ENCODE measurements at regions not wholly inside any gene's neighbourhood (a gene's known extent, or its start where the extent isn't known, plus 50 kb on each side); places are given as distances from the start of the nearest gene placed in this dataset.

- DNase-seq (ENCODE audit: low read depth, low spot score): no peak
Measured at GRCh38 chr12:108449478-108449877, 65.6 kb upstream of the FICD start.

GRCh38 chr12:108448246-108448645, 66.8 kb upstream of the FICD start:
- TF ChIP-seq ZNF274 (IDR thresholded peaks at IDR 0.05; ENCODE audit: low read depth, low read length) (no peak), SUZ12 (IDR thresholded peaks at IDR 0.05; ENCODE audit: extremely low read depth, insufficient read depth, insufficient read length) (no peak), YY1 (IDR thresholded peaks at IDR 0.05; ENCODE audit: insufficient read depth, insufficient read length) (no peak)
- Histone ChIP-seq H3K36me3 (ENCODE audit: insufficient read depth, insufficient read length, low read length) (no peaks in the 10 kb centered on the region), H3K4me3 (ENCODE audit: insufficient read length, low read depth) (no peak overlapping the region), H3K4me1 (ENCODE audit: insufficient read depth, insufficient read length) (no peaks in the 10 kb centered on the region), H3K9ac (ENCODE audit: insufficient read length, low read depth) (no peak overlapping the region), H3K9me3 (ENCODE audit: insufficient read depth, low read length) (peaks cover 2% of the 10 kb centered on the region; the same call in 1 of the 2 replicates), H3K27me3 (ENCODE audit: insufficient read depth, insufficient read length) (no peaks in the 10 kb centered on the region)
- DNase-seq (ENCODE audit: low read depth, low spot score): no peak

More at GRCh38 chr12:108449478-108449877, 65.6 kb upstream of the FICD start:
- Histone ChIP-seq H3K9ac (ENCODE audit: insufficient read length, low read depth) (no peak overlapping the region), H3K36me3 (ENCODE audit: insufficient read depth, insufficient read length, low read length) (no peaks in the 10 kb centered on the region), H3K27me3 (ENCODE audit: insufficient read depth, insufficient read length) (no peaks in the 10 kb centered on the region), H3K4me3 (ENCODE audit: insufficient read length, low read depth) (no peak overlapping the region), H3K9me3 (ENCODE audit: insufficient read depth, low read length) (no peaks in the 10 kb centered on the region; the same call in 1 of the 2 replicates), H3K4me1 (ENCODE audit: insufficient read depth, insufficient read length) (no peaks in the 10 kb centered on the region)
- no peak for TF ChIP-seq ZNF274 (IDR thresholded peaks at IDR 0.05; ENCODE audit: low read depth, low read length)
- TF ChIP-seq SUZ12 (IDR thresholded peaks at IDR 0.05; ENCODE audit: extremely low read depth, insufficient read depth, insufficient read length): no peak
- TF ChIP-seq YY1 (IDR thresholded peaks at IDR 0.05; ENCODE audit: insufficient read depth, insufficient read length): no peak

GRCh38 chr12:108447168-108447832, 67.8 kb upstream of the FICD start:
- Histone ChIP-seq H3K4me1 (ENCODE audit: insufficient read depth, insufficient read length) (no peaks in the 10 kb centered on the region), H3K9me3 (ENCODE audit: insufficient read depth, low read length) (peaks cover 11% of the 10 kb centered on the region; the same call in 1 of the 2 replicates), H3K4me3 (ENCODE audit: insufficient read length, low read depth) (no peak overlapping the region), H3K9ac (ENCODE audit: insufficient read length, low read depth) (no peak overlapping the region), H3K27me3 (ENCODE audit: insufficient read depth, insufficient read length) (no peaks in the 10 kb centered on the region), H3K36me3 (ENCODE audit: insufficient read depth, insufficient read length, low read length) (no peaks in the 10 kb centered on the region)
- no peak for DNase-seq (ENCODE audit: low read depth, low spot score)
- TF ChIP-seq YY1 (IDR thresholded peaks at IDR 0.05; ENCODE audit: insufficient read depth, insufficient read length): no peak
- no peak for TF ChIP-seq SUZ12 (IDR thresholded peaks at IDR 0.05; ENCODE audit: extremely low read depth, insufficient read depth, insufficient read length)
- TF ChIP-seq ZNF274 (IDR thresholded peaks at IDR 0.05; ENCODE audit: low read depth, low read length): no peak

GRCh38 chr12:108446766-108447165, 68.3 kb upstream of the FICD start:
- H3K4me1 ChIP-seq (ENCODE audit: insufficient read depth, insufficient read length): no peaks in the 10 kb centered on the region
- no peak for DNase-seq (ENCODE audit: low read depth, low spot score)
- H3K9ac ChIP-seq (ENCODE audit: insufficient read length, low read depth): no peak overlapping the region
- H3K36me3 ChIP-seq (ENCODE audit: insufficient read depth, insufficient read length, low read length): no peaks in the 10 kb centered on the region
- H3K9me3 ChIP-seq (ENCODE audit: insufficient read depth, low read length): peaks cover 11% of the 10 kb centered on the region; the same call in 1 of the 2 replicates
- no peak overlapping the region for H3K4me3 ChIP-seq (ENCODE audit: insufficient read length, low read depth)
- no peaks in the 10 kb centered on the region for H3K27me3 ChIP-seq (ENCODE audit: insufficient read depth, insufficient read length)
- TF ChIP-seq ZNF274 (IDR thresholded peaks at IDR 0.05; ENCODE audit: low read depth, low read length) (no peak), YY1 (IDR thresholded peaks at IDR 0.05; ENCODE audit: insufficient read depth, insufficient read length) (no peak), SUZ12 (IDR thresholded peaks at IDR 0.05; ENCODE audit: extremely low read depth, insufficient read depth, insufficient read length) (no peak)

- no peaks in the 10 kb centered on the region for H3K4me1 ChIP-seq (ENCODE audit: insufficient read depth, insufficient read length)
- no peak overlapping the region for H3K4me3 ChIP-seq (ENCODE audit: insufficient read length, low read depth)
- no peak overlapping the region for H3K9ac ChIP-seq (ENCODE audit: insufficient read length, low read depth)
- no peaks in the 10 kb centered on the region for H3K27me3 ChIP-seq (ENCODE audit: insufficient read depth, insufficient read length)
- H3K36me3 ChIP-seq (ENCODE audit: insufficient read depth, insufficient read length, low read length): no peaks in the 10 kb centered on the region
- TF ChIP-seq SUZ12 (IDR thresholded peaks at IDR 0.05; ENCODE audit: extremely low read depth, insufficient read depth, insufficient read length): no peak
- no peak for TF ChIP-seq ZNF274 (IDR thresholded peaks at IDR 0.05; ENCODE audit: low read depth, low read length)
- TF ChIP-seq YY1 (IDR thresholded peaks at IDR 0.05; ENCODE audit: insufficient read depth, insufficient read length): no peak
- peaks cover 22% of the 10 kb centered on the region; the same call in 1 of the 2 replicates for H3K9me3 ChIP-seq (ENCODE audit: insufficient read depth, low read length)
- no peak for DNase-seq (ENCODE audit: low read depth, low spot score)
Measured at GRCh38 chr12:108442910-108443309, 72.2 kb upstream of the FICD start.

- no peak overlapping the region for H3K4me3 ChIP-seq (ENCODE audit: insufficient read length, low read depth)
- DNase-seq (ENCODE audit: low read depth, low spot score): peak; percentile 83
- H3K27me3 ChIP-seq (ENCODE audit: insufficient read depth, insufficient read length): no peaks in the 10 kb centered on the region
- no peaks in the 10 kb centered on the region for H3K36me3 ChIP-seq (ENCODE audit: insufficient read depth, insufficient read length, low read length)
- peaks cover 22% of the 10 kb centered on the region; the same call in 1 of the 2 replicates for H3K9me3 ChIP-seq (ENCODE audit: insufficient read depth, low read length)
- no peak for TF ChIP-seq SUZ12 (IDR thresholded peaks at IDR 0.05; ENCODE audit: extremely low read depth, insufficient read depth, insufficient read length)
- no peaks in the 10 kb centered on the region for H3K4me1 ChIP-seq (ENCODE audit: insufficient read depth, insufficient read length)
- no peak overlapping the region for H3K9ac ChIP-seq (ENCODE audit: insufficient read length, low read depth)
Measured at GRCh38 chr12:108442067-108442466, 73.0 kb upstream of the FICD start.

GRCh38 chr12:108441549-108441948, 73.5 kb upstream of the FICD start:
- H3K4me3 ChIP-seq (ENCODE audit: insufficient read length, low read depth): no peak overlapping the region
- DNase-seq (ENCODE audit: low read depth, low spot score): peak; percentile 20
- H3K27me3 ChIP-seq (ENCODE audit: insufficient read depth, insufficient read length): no peaks in the 10 kb centered on the region
- H3K4me1 ChIP-seq (ENCODE audit: insufficient read depth, insufficient read length): no peaks in the 10 kb centered on the region
- TF ChIP-seq SUZ12 (IDR thresholded peaks at IDR 0.05; ENCODE audit: extremely low read depth, insufficient read depth, insufficient read length) (no peak), ZNF274 (IDR thresholded peaks at IDR 0.05; ENCODE audit: low read depth, low read length) (no peak), YY1 (IDR thresholded peaks at IDR 0.05; ENCODE audit: insufficient read depth, insufficient read length) (no peak)
- peaks cover 22% of the 10 kb centered on the region; the same call in 1 of the 2 replicates for H3K9me3 ChIP-seq (ENCODE audit: insufficient read depth, low read length)
- H3K9ac ChIP-seq (ENCODE audit: insufficient read length, low read depth): no peak overlapping the region
- no peaks in the 10 kb centered on the region for H3K36me3 ChIP-seq (ENCODE audit: insufficient read depth, insufficient read length, low read length)
